ENCODE measurements at regions not wholly inside any gene's neighbourhood (a gene's known extent, or its start where the extent isn't known, plus 50 kb on each side); places are given as distances from the start of the nearest gene placed in this dataset.

- Histone ChIP-seq H3K36me3 (ENCODE audit: insufficient read depth) (no peaks in the 10 kb centered on the region; the same call in 1 of the 2 replicates), H3K4me3 (no peak overlapping the region), H3K4me1 (ENCODE audit: insufficient read depth) (no peaks in the 10 kb centered on the region), H4K20me1 (replicated peaks; ENCODE audit: insufficient read depth) (no peaks in the 10 kb centered on the region), H3K9me2 (ENCODE audit: insufficient read depth) (no peaks in the 10 kb centered on the region), H3K27me3 (ENCODE audit: insufficient read depth) (no peaks in the 10 kb centered on the region), H3K27ac (ENCODE audit: low read depth) (no peak overlapping the region), H3K79me2 (replicated peaks; ENCODE audit: insufficient read depth) (no peaks in the 10 kb centered on the region), H3K4me2 (no peak overlapping the region), H3F3A (replicated peaks; ENCODE audit: low read depth) (no peaks in the 10 kb centered on the region), H2AFZ (no peak overlapping the region)
- ATAC-seq (no peak), DNase-seq (ENCODE audit: low spot score) (no peak)
- peaks cover 27% of the 10 kb centered on the region for H3K36me3 Mint-ChIP-seq (ENCODE audit: low read depth)
- peaks cover 9% of the 10 kb centered on the region; the same call in 2 of the 3 replicates for H3K9me3 Mint-ChIP-seq
- no peak for TF ChIP-seq ETS1 (IDR thresholded peaks at IDR 0.05)
- no peak for TF ChIP-seq CREB1 (CRISPR knock-in tag; IDR thresholded peaks at IDR 0.05; ENCODE audit: low read depth)
- no peak for TF ChIP-seq STAT1 (IDR thresholded peaks at IDR 0.05; ENCODE audit: unreplicated experiment)
- no peak for TF ChIP-seq CTCF (conservative IDR thresholded peaks at IDR 0.05; ENCODE audit: low read depth in 2 of 2)
- no peak for TF ChIP-seq POLR2AphosphoS5 (IDR thresholded peaks at IDR 0.05; ENCODE audit: low read depth)
- TF ChIP-seq ZNF331 (CRISPR knock-in tag; IDR thresholded peaks at IDR 0.05; ENCODE audit: low read depth): no peak
- H3K27ac Mint-ChIP-seq: no peak overlapping the region
- H3K27me3 Mint-ChIP-seq (ENCODE audit: insufficient read depth, low read depth, poor library complexity): peaks cover 7% of the 10 kb centered on the region
- H3K4me1 Mint-ChIP-seq: no peaks in the 10 kb centered on the region
- H3K4me3 Mint-ChIP-seq: no peak overlapping the region
Measured at GRCh38 chr7:67631476-67631875, 634.8 kb downstream of the TYW1 start.

GRCh38 chr7:67635271-67635670 is 638.6 kb downstream of the TYW1 start:
- Histone ChIP-seq H4K20me1 (replicated peaks; ENCODE audit: insufficient read depth) (no peaks in the 10 kb centered on the region), H2AFZ (no peak overlapping the region), H3K4me2 (no peak overlapping the region), H3F3A (replicated peaks; ENCODE audit: low read depth) (no peaks in the 10 kb centered on the region), H3K27ac (ENCODE audit: low read depth) (no peak overlapping the region), H3K4me1 (ENCODE audit: insufficient read depth) (no peaks in the 10 kb centered on the region), H3K4me3 (no peak overlapping the region), H3K79me2 (replicated peaks; ENCODE audit: insufficient read depth) (no peaks in the 10 kb centered on the region), H3K9me2 (ENCODE audit: insufficient read depth) (no peaks in the 10 kb centered on the region), H3K36me3 (ENCODE audit: insufficient read depth) (no peaks in the 10 kb centered on the region; the same call in 1 of the 2 replicates), H3K27me3 (ENCODE audit: insufficient read depth) (no peaks in the 10 kb centered on the region)
- Mint-ChIP-seq H3K4me1 (no peaks in the 10 kb centered on the region), H3K4me3 (no peak overlapping the region), H3K36me3 (ENCODE audit: low read depth) (peaks cover 32% of the 10 kb centered on the region; the same call in 2 of the 3 replicates), H3K27me3 (ENCODE audit: insufficient read depth, low read depth, poor library complexity) (peaks cover 1% of the 10 kb centered on the region), H3K27ac (no peak overlapping the region), H3K9me3 (peaks cover 22% of the 10 kb centered on the region)
- no peak for ATAC-seq
- no peak for DNase-seq (ENCODE audit: low spot score)
- TF ChIP-seq EZH2phosphoT487 (IDR thresholded peaks at IDR 0.05; ENCODE audit: unreplicated experiment): no peak
- no peak for TF ChIP-seq ZNF331 (CRISPR knock-in tag; IDR thresholded peaks at IDR 0.05; ENCODE audit: low read depth)
- TF ChIP-seq REST (IDR thresholded peaks at IDR 0.05; ENCODE audit: unreplicated experiment): no peak
- no peak for TF ChIP-seq NANOG (IDR thresholded peaks at IDR 0.05; ENCODE audit: borderline replicate concordance)
- no peak for TF ChIP-seq ZNF114 (CRISPR knock-in tag; IDR thresholded peaks at IDR 0.05)
- TF ChIP-seq EZH2 (IDR thresholded peaks at IDR 0.05; ENCODE audit: low read depth, unreplicated experiment): no peak
